PC-9 (cell line): ENCODE measurements at regions not wholly inside any gene's neighbourhood (a gene's known extent, or its start where the extent isn't known, plus 50 kb on each side); places are given as distances from the start of the nearest gene placed in this dataset.

Experiments
- BruUV-seq: library from RNA; stranded (reverse); fragments of 400-500 nt; replicated peaks from 2 replicates; lab custom pipeline; 2021; lab: Mats Ljungman, UMichigan
- CTCF ChIA-PET: fragments of 300-600 bp; sonication (Branson Sonifier 250); formaldehyde crosslinking; loops from one replicate; lab custom pipeline; 2022; ENCODE audit warnings: antibody characterized with exemption; lab: Charles Lee
- POLR2A ChIA-PET: fragments of 300-600 bp; sonication (Branson Sonifier 250); formaldehyde crosslinking; loops from one replicate; lab custom pipeline; 2022; ENCODE audit warnings: antibody characterized with exemption; ENCODE audit not compliant: unreplicated experiment; lab: Charles Lee
- DNase-seq, 2 experiments: peaks; one replicate each; pipeline versions ENCODE4 v3.0.0 to v3.0.0-alpha.2; 2015 to 2022; ENCODE audit warnings: mixed read lengths in 1 of 2
- H2AFZ ChIP-seq: fragments of 200-600 bp; sonication (generic); 2 replicates; pipeline ENCODE4 v1.8.1; 2017; ENCODE audit warnings: antibody characterized with exemption
- H3F3A ChIP-seq: fragments of 200-600 bp; sonication (generic); 2 replicates; pipeline ENCODE4 v1.8.1; 2017; ENCODE audit warnings: antibody characterized with exemption, mild to moderate bottlenecking, low read depth; ENCODE audit not compliant: insufficient read depth
- H3K27ac ChIP-seq: fragments of 200-600 bp; sonication (generic); 2 replicates; pipeline ENCODE4 v1.6.1; 2016; ENCODE audit warnings: mixed run types
- H3K27me3 ChIP-seq: fragments of 200-600 bp; sonication (generic); 2 replicates; pipeline ENCODE4 v1.6.1; 2016; ENCODE audit warnings: low read depth, mixed run types; ENCODE audit not compliant: insufficient read depth
- H3K36me3 ChIP-seq: fragments of 200-600 bp; sonication (generic); 2 replicates; pipeline ENCODE4 v1.6.1; 2016; ENCODE audit warnings: low read depth, mixed run types
- H3K4me1 ChIP-seq: fragments of 200-600 bp; sonication (generic); replicated peaks from 2 replicates; pipeline ENCODE4 v1.6.1; 2016; ENCODE audit warnings: mixed run types; ENCODE audit not compliant: insufficient read depth
- H3K4me2 ChIP-seq: fragments of 200-600 bp; sonication (generic); 2 replicates; pipeline ENCODE4 v1.6.1; 2017; ENCODE audit warnings: mixed run types
- H3K4me3 ChIP-seq: fragments of 200-600 bp; sonication (generic); 2 replicates; pipeline ENCODE4 v1.6.1; 2016; ENCODE audit warnings: mixed run types
- H3K79me2 ChIP-seq: fragments of 200-600 bp; sonication (generic); 2 replicates; pipeline ENCODE4 v1.6.1; 2017; ENCODE audit warnings: low read depth, mixed run types
- H3K9me2 ChIP-seq: fragments of 200-600 bp; sonication (generic); 2 replicates; pipeline ENCODE4 v1.8.1; 2017; ENCODE audit warnings: mild to moderate bottlenecking; ENCODE audit not compliant: insufficient read depth
- H3K9me3 ChIP-seq: fragments of 200-600 bp; sonication (generic); 2 replicates; pipeline ENCODE4 v1.8.1; 2016; ENCODE audit warnings: low read depth; ENCODE audit not compliant: insufficient read depth
- H4K20me1 ChIP-seq: fragments of 200-600 bp; sonication (generic); 2 replicates; pipeline ENCODE4 v1.8.1; 2017; ENCODE audit not compliant: insufficient read depth
- CTCF ChIP-seq: fragments of 200-600 bp; sonication (generic); conservative IDR thresholded peaks from 2 replicates; pipeline ENCODE4 v1.6.1; 2017; ENCODE audit warnings: mixed run types, antibody characterized with exemption, mild to moderate bottlenecking, moderate library complexity
- EZH2 ChIP-seq: fragments of 200-600 bp; sonication (generic); IDR thresholded peaks from 2 replicates; pipeline ENCODE4 v1.8.0; 2017; ENCODE audit warnings: antibody characterized with exemption, low read depth
- intact Hi-C: fragments of 100-400 bp; cut with micrococcal nuclease; formaldehyde crosslinking; loops from one replicate; pipeline ENCODE4 v1.10.0; 2022; ENCODE audit not compliant: unreplicated experiment

DNA sequence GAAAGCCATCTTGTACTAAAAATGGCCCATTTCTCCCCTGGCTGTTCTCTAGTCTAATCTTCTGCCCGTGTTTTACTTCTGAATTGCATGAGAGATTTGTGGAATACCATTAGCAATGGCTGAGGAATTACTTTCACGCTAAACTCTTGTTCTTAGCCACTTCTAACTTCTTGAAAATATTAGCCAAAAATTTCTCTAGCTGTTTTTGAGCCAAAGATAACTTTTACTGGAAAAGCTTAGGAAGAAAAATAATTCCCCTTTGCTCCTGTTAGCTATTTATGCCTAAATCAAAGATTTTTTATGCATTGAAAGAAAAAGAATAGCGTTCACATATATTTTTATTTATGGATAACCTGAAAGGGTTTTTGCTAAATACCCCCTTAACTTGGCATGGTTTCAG is 287.8 kb downstream of the MTRR start:
- Histone ChIP-seq H3K36me3 (no peaks in the 10 kb centered on the region), H3K4me2 (no peak overlapping the region), H3F3A (no peaks in the 10 kb centered on the region), H3K9me3 (no peaks in the 10 kb centered on the region), H3K9me2 (no peaks in the 10 kb centered on the region), H3K27me3 (peaks cover 48% of the 10 kb centered on the region), H3K27ac (no peak overlapping the region), H3K4me1 (no peaks in the 10 kb centered on the region), H2AFZ (no peak overlapping the region), H3K4me3 (no peak overlapping the region), H4K20me1 (no peaks in the 10 kb centered on the region), H3K79me2 (no peaks in the 10 kb centered on the region)
- POLR2A ChIA-PET, result no interaction called here
- CTCF ChIA-PET, result no interaction called here
- TF ChIP-seq EZH2, result no peak
- no peak for DNase-seq
- intact Hi-C loops, result no loop called here
- BruUV-seq, result no TSS peak

DNA sequence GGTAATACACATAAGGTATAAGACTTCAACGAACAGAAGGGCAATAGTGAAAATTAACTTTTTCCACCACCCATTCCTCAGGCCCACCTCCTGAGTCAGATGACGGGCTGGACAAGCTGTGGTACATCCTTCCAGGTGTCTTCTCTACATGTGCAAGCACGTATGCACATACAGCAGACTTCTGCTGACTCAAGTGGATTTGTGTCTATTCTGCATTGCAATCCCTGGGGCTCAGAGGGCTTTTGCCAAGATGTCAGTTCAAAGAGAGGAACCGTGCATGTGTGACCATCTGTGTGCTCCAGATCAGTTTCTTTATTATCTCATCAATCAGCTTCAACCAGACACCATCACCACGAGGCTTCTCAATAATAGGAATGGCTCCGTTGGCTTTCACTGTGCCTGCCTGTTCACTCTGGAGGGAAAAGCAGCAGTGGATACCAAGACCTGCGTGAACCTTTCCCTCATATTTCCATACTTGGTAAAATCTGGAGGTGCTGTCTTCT is 288.4 kb downstream of the MTRR start:
- no peak overlapping the region for H2AFZ ChIP-seq
- peaks cover 41% of the 10 kb centered on the region for H3K27me3 ChIP-seq
- H4K20me1 ChIP-seq, result no peaks in the 10 kb centered on the region
- no peaks in the 10 kb centered on the region for H3K9me3 ChIP-seq
- no peaks in the 10 kb centered on the region for H3K4me1 ChIP-seq
- no peaks in the 10 kb centered on the region for H3K79me2 ChIP-seq
- H3F3A ChIP-seq, result no peaks in the 10 kb centered on the region
- no TSS peak for BruUV-seq
- H3K36me3 ChIP-seq, result no peaks in the 10 kb centered on the region
- TF ChIP-seq CTCF, result no peak
- no peak for TF ChIP-seq EZH2
- ChIA-PET POLR2A (no interaction called here), CTCF (no interaction called here)
- no peak for DNase-seq
- H3K27ac ChIP-seq, result no peak overlapping the region
- intact Hi-C loops, result no loop called here
- H3K4me3 ChIP-seq, result no peak overlapping the region
- H3K9me2 ChIP-seq, result no peaks in the 10 kb centered on the region
- H3K4me2 ChIP-seq, result no peak overlapping the region

DNA sequence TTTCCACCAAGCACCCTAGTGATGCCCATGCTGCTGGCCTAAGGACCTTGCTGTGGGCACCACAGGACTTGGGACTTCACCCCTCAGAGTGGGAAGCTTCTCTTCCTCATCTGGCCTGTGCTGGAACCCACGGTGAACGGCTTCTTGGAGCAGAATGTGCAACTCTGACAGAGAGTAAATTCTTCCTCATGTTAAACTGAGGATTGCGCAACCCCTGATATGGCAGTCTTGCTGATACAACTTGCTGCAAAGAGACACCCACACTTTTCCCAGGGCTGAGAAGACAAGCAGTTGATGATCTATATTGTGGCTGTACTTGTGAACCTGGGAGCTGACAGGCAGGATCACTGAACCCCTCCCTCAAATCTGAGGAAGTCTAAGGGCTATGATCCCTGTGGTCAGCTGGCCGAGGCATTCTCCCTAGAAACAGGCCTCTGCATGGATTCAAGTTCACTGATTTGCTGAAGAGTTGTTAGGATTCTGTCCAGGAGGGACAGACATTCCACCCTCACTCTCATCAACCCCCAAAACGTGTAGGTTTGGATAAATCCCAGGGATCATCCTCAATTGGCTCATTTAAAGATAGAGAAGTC is 307.2 kb downstream of the MTRR start:
- no peaks in the 10 kb centered on the region; the same call in 1 of the 2 replicates for H4K20me1 ChIP-seq

More for the DNA sequence above, 307.2 kb downstream of the MTRR start:
- no peaks in the 10 kb centered on the region for H3K79me2 ChIP-seq
- H3K4me1 ChIP-seq, result no peaks in the 10 kb centered on the region
- no peak overlapping the region for H2AFZ ChIP-seq
- H3K9me3 ChIP-seq, result no peaks in the 10 kb centered on the region
- no peak overlapping the region for H3K27ac ChIP-seq
- H3F3A ChIP-seq, result no peaks in the 10 kb centered on the region
- intact Hi-C loops, result no loop called here
- POLR2A ChIA-PET, result no interaction called here
- no peak for DNase-seq
- TF ChIP-seq CTCF (no peak), EZH2 (no peak)
- H3K4me3 ChIP-seq, result no peak overlapping the region
- no peak overlapping the region for H3K4me2 ChIP-seq
- 0 out of 2 replicates have a peak, but pooled peaks cover 5% of the 10 kb centered on the region for H3K9me2 ChIP-seq
- no peaks in the 10 kb centered on the region for H3K36me3 ChIP-seq
- 0 out of 2 replicates have a peak, but pooled peaks cover 3% of the 10 kb centered on the region for H3K27me3 ChIP-seq
- CTCF ChIA-PET, result no interaction called here
- no TSS peak for BruUV-seq
